GM12872 (cell line): ENCODE measurements at regions not wholly inside any gene's neighbourhood (a gene's known extent, or its start where the extent isn't known, plus 50 kb on each side); places are given as distances from the start of the nearest gene placed in this dataset.

Experiments used
- TF ChIP-seq, protein P1 (sequence below): IDR thresholded peaks from 3 replicates; pipeline ENCODE4 v1.5.1; 2011; ENCODE audit warnings: low read depth, mild to moderate bottlenecking, low read length, moderate library complexity; ENCODE audit not compliant: insufficient read depth

GRCh38 chr5:163586531-163586956 is 81.1 kb downstream of the MAT2B start:
- TF ChIP-seq, protein P1, sequence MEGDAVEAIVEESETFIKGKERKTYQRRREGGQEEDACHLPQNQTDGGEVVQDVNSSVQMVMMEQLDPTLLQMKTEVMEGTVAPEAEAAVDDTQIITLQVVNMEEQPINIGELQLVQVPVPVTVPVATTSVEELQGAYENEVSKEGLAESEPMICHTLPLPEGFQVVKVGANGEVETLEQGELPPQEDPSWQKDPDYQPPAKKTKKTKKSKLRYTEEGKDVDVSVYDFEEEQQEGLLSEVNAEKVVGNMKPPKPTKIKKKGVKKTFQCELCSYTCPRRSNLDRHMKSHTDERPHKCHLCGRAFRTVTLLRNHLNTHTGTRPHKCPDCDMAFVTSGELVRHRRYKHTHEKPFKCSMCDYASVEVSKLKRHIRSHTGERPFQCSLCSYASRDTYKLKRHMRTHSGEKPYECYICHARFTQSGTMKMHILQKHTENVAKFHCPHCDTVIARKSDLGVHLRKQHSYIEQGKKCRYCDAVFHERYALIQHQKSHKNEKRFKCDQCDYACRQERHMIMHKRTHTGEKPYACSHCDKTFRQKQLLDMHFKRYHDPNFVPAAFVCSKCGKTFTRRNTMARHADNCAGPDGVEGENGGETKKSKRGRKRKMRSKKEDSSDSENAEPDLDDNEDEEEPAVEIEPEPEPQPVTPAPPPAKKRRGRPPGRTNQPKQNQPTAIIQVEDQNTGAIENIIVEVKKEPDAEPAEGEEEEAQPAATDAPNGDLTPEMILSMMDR: no peak

DNA sequence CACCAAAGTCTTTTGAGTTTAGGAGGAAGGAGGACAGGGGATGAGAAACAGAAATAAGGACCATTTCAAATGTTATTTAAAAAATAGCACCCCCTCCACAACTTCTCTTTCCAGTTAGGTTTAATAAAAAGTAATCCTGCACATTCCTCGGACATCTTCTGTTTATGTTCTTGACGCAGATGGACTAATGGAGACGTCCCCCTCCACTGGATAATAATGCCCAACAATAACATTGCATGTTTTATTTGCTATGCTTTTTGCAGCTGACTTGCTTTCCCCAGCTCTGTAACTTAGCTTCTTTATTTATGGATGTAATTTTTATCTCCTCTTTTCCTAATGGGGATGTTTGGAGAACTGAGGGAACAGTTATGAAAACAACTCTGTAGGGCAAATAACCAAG is 89.5 kb downstream of the MAT2B start:
- TF ChIP-seq, protein P1: no peak

GRCh38 chr5:163595932-163596607 is 90.7 kb downstream of the MAT2B start:
- TF ChIP-seq, protein P1: no peak

DNA sequence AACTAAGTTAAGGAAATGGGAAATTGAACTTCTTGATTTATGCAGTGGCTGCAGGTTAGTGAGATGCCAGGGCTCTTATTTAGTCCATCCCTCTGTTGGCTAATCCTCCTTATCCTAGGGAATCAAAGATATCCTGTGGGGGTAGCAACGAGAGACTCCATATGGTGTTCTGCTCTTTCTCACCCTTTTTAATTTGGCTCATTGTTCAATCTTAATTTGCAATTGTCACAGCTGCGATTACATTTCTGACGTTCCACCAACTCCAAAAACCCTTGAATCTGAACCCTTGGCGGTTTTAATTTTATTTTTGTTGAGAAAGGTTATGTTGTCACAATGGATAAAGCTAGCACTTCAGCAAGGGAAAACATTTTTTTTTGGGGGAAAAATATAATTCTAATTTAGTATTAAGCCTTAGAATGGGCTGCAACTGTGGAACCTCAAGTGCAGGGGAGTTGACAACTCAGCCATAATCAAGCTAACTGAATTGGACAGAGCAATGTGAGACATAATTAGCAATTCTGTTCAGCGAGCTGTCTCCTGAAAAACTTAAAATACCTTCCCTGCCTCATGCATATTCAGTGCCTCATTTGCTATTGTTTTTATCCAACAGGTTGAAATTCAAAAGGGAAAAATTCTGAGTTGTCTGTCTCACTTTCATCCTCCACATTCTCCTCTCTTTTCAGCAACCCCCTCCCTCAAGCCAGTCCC is 91.3 kb downstream of the MAT2B start:
- TF ChIP-seq, protein P1: no peak

DNA sequence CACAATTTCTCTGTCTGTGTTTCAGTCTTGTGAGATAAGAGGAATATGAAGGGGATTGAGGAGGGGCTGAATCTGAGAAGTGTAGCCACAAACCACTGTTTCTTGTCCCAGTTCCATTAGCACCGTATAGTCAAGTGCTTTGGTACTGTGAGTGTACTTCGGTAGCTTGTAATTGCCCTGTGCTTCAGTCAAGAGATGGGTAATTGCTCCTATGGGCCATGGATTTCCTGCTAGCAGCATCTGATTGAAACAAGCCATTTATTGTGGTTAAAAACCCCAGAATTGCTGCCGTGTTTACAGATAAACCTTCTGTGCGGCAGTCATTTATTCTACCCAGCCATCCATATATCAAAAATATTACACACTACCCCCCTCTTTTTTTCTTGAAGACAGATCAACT is 98.6 kb downstream of the MAT2B start:
- TF ChIP-seq, protein P1: no peak

DNA sequence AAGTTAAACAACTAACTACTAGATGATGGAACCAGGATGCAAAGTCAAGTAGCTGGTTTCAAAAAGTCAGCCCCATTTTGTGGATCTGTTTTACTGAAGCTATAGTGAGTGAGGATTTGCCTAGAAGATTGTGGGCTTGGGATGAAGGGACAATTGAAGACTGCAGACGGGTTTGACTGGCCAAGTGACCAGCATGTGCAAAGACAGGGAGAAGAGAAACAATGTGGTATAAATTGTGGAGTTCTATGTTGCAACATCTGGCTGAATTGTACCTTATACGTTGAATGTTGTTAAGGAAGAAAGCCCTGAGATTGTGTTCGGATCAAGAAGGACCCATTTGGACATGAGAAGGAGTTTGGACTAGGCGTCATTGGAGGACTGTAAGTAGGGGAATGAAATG is 101.8 kb downstream of the MAT2B start:
- TF ChIP-seq, protein P1: no peak

GRCh38 chr5:163608621-163609020 is 103.2 kb downstream of the MAT2B start:
- TF ChIP-seq, protein P1: no peak
